ENCODE measurements at regions not wholly inside any gene's neighbourhood (a gene's known extent, or its start where the extent isn't known, plus 50 kb on each side); places are given as distances from the start of the nearest gene placed in this dataset.

DNA sequence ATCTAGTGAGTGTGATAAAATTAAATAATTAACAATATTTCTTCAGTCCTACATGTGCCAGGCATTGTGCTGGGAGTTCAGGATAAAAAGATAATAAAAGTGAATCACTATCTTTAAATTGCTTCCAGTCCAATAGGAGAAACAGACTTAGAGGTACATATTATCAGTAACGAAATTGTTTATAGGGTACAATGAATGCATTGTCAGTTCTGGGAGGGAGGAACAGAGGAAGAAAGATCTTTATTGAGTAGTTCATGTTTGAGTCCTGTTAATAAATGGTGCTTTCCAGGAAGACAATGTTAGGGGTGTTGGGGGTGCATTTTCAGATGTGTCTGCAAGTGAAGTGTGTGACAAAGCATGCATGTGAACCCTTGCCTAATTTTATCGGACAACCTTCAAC is 183.1 kb downstream of the OGFRL1 start:
- Mint-ChIP-seq H3K9me3 (ENCODE audit: insufficient read depth) (no peaks in the 10 kb centered on the region), H3K4me1 (no peaks in the 10 kb centered on the region), H3K4me3 (no peak overlapping the region), H3K27me3 (peaks cover 15% of the 10 kb centered on the region), H3K27ac (no peak overlapping the region)
- Histone ChIP-seq H3K4me2 (replicated peaks; ENCODE audit: low read depth, low read length, poor library complexity, severe bottlenecking) (no peak overlapping the region), H3K9ac (ENCODE audit: low read length) (no peak overlapping the region), H3K4me1 (ENCODE audit: control insufficient read depth in 2 of 2, insufficient read depth in 2 of 2, low read length in 2 of 2) (no peaks in the 10 kb centered on the region), H3K9me3 (ENCODE audit: control extremely low read depth in 1 of 3, control insufficient read depth in 2 of 3, insufficient read depth in 1 of 3, low read length in 2 of 3) (no peaks in the 10 kb centered on the region), H3K79me2 (ENCODE audit: control insufficient read depth, insufficient read depth, low read length) (no peaks in the 10 kb centered on the region), H4K20me1 (ENCODE audit: control insufficient read depth, insufficient read depth, low read length, poor library complexity, severe bottlenecking) (no peaks in the 10 kb centered on the region), H3K4me3 (ENCODE audit: control extremely low read depth in 1 of 5, extremely low read depth in 1 of 5, insufficient read depth in 1 of 5, low read depth in 2 of 5, low read length in 4 of 5) (no peak overlapping the region), H2AFZ (ENCODE audit: insufficient read depth, low read depth, low read length, poor library complexity, severe bottlenecking) (no peak overlapping the region), H3K27me3 (replicated peaks in 1 of 4; ENCODE audit: control extremely low read depth in 1 of 4, control insufficient read depth in 3 of 4, insufficient read depth in 4 of 4, low read length in 3 of 4) (no peaks in the 10 kb centered on the region), H3K27ac (ENCODE audit: low read length in 2 of 2) (no peak overlapping the region), H3K36me3 (replicated peaks in 1 of 2; ENCODE audit: control extremely low read depth in 1 of 2, control insufficient read depth in 1 of 2, extremely low read depth in 1 of 2, insufficient read depth in 2 of 2, low read length in 1 of 2) (no peaks in the 10 kb centered on the region)
- ChIA-PET CTCF (no interaction called here), POLR2A (no interaction called here)
- no peak for DNase-seq
- intact Hi-C loops (cut with micrococcal nuclease), result no loop called here
- no peak for TF ChIP-seq EZH2 (IDR thresholded peaks at IDR 0.05; ENCODE audit: borderline replicate concordance, insufficient read depth, low read depth, low read length, poor library complexity, severe bottlenecking)
- TF ChIP-seq, protein P1, sequence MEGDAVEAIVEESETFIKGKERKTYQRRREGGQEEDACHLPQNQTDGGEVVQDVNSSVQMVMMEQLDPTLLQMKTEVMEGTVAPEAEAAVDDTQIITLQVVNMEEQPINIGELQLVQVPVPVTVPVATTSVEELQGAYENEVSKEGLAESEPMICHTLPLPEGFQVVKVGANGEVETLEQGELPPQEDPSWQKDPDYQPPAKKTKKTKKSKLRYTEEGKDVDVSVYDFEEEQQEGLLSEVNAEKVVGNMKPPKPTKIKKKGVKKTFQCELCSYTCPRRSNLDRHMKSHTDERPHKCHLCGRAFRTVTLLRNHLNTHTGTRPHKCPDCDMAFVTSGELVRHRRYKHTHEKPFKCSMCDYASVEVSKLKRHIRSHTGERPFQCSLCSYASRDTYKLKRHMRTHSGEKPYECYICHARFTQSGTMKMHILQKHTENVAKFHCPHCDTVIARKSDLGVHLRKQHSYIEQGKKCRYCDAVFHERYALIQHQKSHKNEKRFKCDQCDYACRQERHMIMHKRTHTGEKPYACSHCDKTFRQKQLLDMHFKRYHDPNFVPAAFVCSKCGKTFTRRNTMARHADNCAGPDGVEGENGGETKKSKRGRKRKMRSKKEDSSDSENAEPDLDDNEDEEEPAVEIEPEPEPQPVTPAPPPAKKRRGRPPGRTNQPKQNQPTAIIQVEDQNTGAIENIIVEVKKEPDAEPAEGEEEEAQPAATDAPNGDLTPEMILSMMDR (IDR thresholded peaks at IDR 0.05), result no peak
- no CpG with 5 or more reads among the region's 2 CpGs for WGBS (ENCODE audit: insufficient coverage)
- ATAC-seq (ENCODE audit: low read depth), result no peak

DNA sequence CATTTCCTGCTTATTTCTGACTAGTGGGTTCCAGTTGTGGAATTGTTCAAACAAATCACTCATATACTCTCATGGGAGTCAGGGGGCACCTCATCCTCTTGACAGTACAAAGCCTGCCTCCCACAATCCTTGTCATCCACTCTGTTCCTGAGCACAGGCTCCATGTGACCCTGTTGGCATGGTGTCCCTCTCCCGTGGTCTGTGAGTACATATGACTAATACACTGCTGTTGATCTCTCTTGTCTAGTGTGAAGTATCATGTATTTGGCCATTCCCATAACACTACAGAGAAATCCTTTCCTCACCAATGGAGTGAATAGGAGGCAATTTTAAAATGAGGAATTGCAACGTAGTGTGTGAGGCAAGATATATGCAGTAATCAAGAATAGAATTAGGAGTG is 185.3 kb downstream of the OGFRL1 start:
- H3K27me3 Mint-ChIP-seq, result peaks cover 10% of the 10 kb centered on the region
- no peaks in the 10 kb centered on the region for H3K4me1 ChIP-seq (ENCODE audit: control insufficient read depth in 2 of 2, insufficient read depth in 2 of 2, low read length in 2 of 2)
- no peak overlapping the region for H2AFZ ChIP-seq (ENCODE audit: insufficient read depth, low read depth, low read length, poor library complexity, severe bottlenecking)
- H4K20me1 ChIP-seq (ENCODE audit: control insufficient read depth, insufficient read depth, low read length, poor library complexity, severe bottlenecking), result no peaks in the 10 kb centered on the region
- ChIA-PET CTCF (no interaction called here), POLR2A (no interaction called here)
- no peak overlapping the region for H3K4me2 ChIP-seq (replicated peaks; ENCODE audit: low read depth, low read length, poor library complexity, severe bottlenecking)
- H3K27ac ChIP-seq (ENCODE audit: low read length in 2 of 2), result no peak overlapping the region
- H3K4me1 Mint-ChIP-seq, result no peaks in the 10 kb centered on the region
- no CpG with 5 or more reads among the region's 2 CpGs for WGBS (ENCODE audit: insufficient coverage)
- no peaks in the 10 kb centered on the region for H3K79me2 ChIP-seq (ENCODE audit: control insufficient read depth, insufficient read depth, low read length)
- no peak overlapping the region for H3K4me3 ChIP-seq (ENCODE audit: control extremely low read depth in 1 of 5, extremely low read depth in 1 of 5, insufficient read depth in 1 of 5, low read depth in 2 of 5, low read length in 4 of 5)
- no peaks in the 10 kb centered on the region for H3K27me3 ChIP-seq (replicated peaks in 1 of 4; ENCODE audit: control extremely low read depth in 1 of 4, control insufficient read depth in 3 of 4, insufficient read depth in 4 of 4, low read length in 3 of 4)
- ATAC-seq (ENCODE audit: low read depth) (no peak), DNase-seq (no peak)
- H3K4me3 Mint-ChIP-seq, result no peak overlapping the region
- no peaks in the 10 kb centered on the region for H3K9me3 Mint-ChIP-seq (ENCODE audit: insufficient read depth)
- TF ChIP-seq, protein P1 (IDR thresholded peaks at IDR 0.05), result no peak
- no peak for TF ChIP-seq EZH2 (IDR thresholded peaks at IDR 0.05; ENCODE audit: borderline replicate concordance, insufficient read depth, low read depth, low read length, poor library complexity, severe bottlenecking)
- no peaks in the 10 kb centered on the region for H3K9me3 ChIP-seq (ENCODE audit: control extremely low read depth in 1 of 3, control insufficient read depth in 2 of 3, insufficient read depth in 1 of 3, low read length in 2 of 3)
- H3K27ac Mint-ChIP-seq, result no peak overlapping the region
- intact Hi-C loops (cut with micrococcal nuclease), result no loop called here
- H3K9ac ChIP-seq (ENCODE audit: low read length), result no peak overlapping the region
- H3K36me3 ChIP-seq (replicated peaks in 1 of 2; ENCODE audit: control extremely low read depth in 1 of 2, control insufficient read depth in 1 of 2, extremely low read depth in 1 of 2, insufficient read depth in 2 of 2, low read length in 1 of 2), result no peaks in the 10 kb centered on the region
